ENCODE measurements at regions not wholly inside any gene's neighbourhood (a gene's known extent, or its start where the extent isn't known, plus 50 kb on each side); places are given as distances from the start of the nearest gene placed in this dataset.

DNA sequence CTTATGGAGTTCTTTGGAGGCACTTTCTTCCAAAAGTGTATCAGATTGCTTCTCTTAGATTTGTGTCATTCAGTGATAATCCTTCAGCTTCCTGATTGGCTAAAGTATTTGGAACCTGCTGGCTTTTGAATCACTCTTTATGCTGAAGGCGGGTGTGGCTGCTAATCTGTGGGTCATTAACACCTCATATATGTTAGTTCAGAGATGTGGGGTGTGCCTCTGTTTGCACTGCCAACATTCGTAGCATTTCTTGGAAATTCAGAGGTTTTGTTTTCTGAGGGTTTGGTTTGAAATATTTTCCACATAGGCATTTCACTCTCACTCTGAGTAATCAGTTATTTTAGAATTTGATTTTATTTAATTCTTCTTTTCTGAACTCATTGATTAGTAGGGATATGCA, 1604.4 kb upstream of the ACVR2A start:
- DNase-seq (ENCODE audit: low read depth, low spot score), result no peak

DNA sequence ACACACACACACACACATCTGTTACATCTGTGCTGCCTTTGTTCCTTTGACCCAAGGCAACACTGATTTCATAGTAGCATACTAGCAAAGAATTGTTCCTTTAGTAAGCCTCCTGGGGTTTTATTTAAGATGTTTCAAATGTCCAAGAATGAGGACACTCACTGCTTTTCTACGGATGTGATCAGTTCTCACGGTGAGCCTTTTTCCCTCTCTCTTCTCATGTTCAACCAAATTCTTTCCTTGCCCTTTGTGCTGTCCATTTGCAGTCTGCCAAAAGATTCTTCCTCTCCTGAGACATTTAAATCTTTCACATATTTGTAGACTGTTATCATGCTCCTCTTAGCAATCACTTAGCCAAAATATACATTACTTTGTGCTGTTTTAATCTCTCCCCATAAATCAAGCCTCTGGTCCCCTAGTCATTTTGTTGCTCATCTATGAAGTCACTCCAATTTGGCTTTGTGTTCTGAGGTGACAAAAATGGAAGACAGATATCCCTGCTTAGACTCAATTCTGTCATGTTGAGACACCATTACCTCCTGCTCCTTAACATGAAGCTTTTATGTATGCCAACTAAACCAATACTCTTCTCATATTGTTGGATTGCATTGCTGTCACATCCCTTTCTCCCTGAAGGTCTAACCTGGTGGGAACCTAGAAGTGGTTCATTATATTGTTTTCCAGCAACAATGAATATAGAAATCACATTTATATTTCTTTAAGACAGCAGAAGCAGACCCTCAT, 1605.3 kb upstream of the ACVR2A start:
- DNase-seq (ENCODE audit: low read depth, low spot score), result peak; percentile 43

DNA sequence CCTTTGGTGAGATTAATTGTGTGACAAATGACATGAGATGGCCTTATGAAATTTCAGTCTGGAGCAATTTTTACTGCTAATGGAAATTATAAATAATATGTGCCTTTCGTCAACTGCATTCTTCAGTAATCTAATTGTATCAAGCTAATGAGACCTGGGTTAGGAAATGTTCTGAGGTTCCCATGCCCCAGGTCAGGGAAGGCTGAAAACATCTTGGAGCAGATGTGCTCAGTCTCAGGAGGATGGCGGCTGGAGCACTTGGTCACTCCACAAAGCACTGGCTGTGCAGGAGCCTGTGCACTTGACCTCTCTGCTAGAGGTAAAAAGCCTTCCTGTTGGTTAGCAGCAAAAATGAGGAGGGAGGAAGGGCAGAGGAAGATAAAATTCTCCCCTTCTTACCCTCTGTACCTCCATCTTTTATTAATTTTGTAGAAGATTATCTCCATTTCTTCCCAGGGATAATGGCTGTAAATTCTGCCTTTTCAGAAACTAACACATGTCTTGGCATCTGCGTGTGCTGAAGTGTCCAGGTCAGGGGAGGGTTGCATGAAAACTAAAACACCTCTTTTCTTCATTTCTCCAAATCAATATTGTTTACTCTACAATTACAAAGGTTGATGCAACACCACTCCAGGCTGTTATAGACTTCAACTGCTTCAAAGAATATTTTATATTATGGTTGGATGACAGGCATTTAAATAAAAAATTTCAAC, 1606.4 kb upstream of the ACVR2A start:
- no peak for DNase-seq (ENCODE audit: low read depth, low spot score)

DNA sequence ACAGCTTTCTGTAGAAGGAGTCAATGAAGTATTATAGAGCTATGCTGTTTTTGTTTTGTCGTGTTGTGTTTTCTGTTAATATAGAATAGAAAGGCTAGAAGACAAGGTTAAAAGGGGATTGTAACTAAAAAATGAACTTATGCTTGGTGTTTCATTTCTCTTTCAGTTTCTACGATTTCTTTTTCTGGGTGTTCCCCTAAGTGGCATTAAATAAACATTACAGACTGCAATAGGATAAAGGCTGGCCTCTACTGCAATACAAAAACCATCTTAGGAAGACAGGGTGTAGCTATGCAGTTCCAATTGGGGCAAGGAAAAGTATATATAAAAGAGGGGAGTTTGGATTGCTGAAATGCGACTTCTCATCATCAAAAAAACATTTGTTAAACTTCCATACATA, 1609.7 kb upstream of the ACVR2A start:
- no peak for DNase-seq (ENCODE audit: low read depth, low spot score)

DNA sequence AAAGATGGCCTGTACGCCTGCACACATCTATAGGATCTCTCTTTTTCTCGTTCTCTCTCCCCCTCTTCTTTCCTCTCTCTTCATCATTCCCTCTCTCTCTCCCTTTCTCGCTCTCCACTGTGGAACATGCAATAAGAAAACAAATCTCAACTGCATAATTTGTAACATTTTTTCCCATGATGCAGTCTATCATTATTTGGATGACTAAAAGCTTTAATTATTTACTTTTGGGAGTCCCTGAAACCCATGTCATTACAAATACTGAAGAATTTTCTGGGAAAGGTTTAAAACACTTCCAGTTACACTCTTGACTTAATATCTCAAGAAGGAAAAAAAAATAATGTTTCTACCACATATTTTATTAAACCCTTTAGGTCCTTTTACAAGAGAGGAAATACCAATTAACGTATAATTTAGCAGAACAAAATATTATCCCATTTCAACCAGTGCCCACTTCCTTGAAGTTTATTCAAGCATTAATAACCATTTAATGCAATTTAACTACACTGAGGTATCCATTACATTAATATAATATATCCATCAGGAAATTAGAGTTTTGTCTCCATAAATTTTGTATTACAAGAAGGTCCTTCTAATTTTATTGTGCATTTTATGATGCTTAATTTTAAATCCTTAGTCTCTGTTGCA, 1615.2 kb upstream of the ACVR2A start:
- no peak for DNase-seq (ENCODE audit: low read depth, low spot score)

DNA sequence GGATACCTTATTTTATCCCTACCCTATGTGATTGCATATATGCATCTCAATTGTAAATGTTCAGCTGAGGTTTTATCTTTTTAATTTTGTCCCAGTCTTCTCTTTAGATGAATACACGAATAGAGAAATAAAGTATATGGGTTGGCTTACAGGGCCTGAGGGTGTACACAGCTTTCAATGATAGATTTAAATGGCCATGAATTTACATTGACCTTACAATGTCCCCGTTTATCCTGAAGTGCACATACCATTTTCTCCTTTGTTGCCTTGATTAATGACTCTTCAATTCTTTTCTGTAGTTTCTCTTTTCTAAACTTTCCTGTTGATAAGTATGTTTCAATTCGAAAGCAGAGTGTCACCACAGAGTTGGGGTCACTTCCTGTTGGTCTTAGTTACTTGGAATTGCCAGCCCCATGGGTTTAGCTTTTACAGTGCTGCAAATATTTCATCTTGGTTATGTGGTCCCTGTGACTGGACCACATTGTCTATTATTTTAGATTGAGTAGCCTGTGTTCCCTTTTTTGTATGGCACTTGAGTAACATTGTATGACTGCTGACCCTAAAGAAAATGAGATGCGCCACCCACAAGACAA, 1616.3 kb upstream of the ACVR2A start:
- DNase-seq (ENCODE audit: low read depth, low spot score), result no peak

DNA sequence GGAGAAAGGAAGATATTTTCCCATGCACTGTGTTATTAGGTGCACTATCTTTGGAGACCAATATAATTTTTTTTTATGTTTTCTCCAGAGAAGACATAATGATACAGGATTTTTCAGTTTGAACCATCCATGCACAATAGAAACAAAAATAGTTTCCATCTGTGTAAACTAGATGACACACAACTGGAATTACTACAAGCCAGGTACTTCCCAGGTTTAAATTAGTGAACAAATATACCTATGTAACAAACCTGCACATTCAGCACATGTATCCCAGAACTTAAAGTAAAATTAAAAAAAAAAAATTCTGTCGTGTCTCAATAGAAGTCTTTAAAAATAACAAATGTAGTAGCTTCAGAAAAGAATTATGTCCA, 1616.8 kb upstream of the ACVR2A start:
- DNase-seq (ENCODE audit: low read depth, low spot score), result no peak

DNA sequence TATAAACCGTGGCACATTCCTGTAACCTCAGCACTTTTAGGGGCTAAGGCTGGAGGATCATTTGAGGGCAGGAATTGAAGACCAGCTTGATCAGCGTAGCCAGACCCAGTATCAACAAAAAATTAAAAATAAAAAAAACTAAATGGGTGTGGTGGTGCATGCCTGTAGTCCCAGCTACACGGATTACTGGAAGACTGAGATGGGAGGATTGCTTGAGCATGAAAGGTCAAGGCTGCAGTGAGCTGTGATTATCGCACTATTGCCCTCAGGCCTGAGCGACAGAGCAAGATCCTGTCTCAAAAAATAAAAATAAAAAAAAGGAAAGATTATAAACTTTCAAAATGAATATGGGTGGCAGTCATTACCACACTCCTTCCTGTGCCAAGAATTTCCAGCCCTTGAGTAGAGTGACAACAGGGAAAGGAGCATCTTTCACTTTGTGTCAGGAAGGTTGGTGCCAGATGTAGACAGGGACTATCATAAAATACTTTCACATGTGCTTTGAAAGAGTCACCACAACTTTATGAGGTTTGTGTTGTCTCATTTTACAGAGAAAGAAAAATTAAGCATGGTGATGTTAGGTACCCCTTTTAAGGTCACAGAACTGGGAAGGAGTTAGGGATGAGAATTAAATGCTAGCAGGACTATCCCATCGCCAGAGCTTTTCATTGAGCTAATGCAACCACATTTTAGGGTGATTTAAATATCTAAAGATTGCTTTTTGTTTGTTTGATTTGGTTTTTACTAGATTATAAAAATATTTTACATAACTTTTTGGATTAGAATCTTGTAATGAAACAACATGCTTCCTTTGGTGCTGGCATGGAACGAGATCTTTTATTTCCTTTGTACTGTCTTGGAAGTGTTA, 1617.4 kb upstream of the ACVR2A start:
- DNase-seq (ENCODE audit: low read depth, low spot score), result no peak

DNA sequence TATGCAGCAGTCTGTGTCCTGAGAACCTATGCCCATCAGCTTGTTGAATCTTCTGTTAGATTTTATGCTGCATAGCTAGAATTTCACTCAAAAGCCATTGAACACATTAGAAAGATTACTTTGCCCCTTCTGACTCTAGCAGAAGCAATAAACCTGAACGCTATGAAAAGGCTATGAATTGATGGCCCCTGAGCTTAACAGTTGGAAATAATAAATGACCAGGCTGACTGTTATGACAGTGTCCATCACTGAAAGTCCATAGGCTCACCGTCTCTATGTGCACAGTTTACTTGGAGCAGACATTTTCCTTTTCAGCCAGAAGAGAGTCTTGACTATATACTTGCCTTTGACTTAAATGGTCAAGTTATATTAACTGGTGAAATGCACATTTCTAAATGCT, 1618.8 kb upstream of the ACVR2A start:
- no peak for DNase-seq (ENCODE audit: low read depth, low spot score)

DNA sequence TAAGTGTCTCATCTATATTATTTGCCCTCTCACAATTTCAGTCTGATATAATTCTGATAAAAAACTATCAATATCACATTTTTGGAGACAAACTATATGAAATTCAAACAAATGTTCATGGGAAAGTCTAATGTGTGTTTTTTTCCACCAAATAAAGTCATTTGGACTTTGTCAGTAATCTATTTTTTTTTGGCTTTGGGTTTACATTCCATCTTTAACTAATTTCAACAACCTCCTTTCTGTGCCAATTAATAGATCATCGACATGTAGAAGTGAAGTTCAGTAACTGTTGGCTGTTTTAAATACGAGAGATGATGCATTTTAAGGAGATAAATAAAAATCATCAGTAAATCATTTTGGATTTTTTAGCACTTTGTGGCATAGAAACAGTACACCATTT, 1623.0 kb upstream of the ACVR2A start:
- no peak for DNase-seq (ENCODE audit: low read depth, low spot score)

DNA sequence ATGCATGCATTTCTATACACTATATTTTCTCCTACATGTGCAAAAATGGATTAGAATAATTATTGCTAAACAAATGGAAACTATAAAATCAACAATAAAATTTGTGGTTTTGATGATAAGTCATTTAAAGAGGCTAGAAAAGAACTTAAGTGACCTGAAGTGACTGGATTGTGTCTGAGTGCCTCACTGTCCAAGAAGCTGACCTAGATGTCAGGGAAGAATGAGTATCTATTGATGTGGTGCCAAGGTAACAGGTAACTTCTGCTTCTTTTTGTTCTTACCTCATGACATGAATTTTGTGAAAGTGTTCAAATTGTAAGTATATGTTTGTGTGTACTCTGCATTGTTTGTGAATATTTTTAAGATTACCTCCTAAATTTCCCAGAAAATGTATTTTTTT, 1623.9 kb upstream of the ACVR2A start:
- DNase-seq (ENCODE audit: low read depth, low spot score), result no peak

DNA sequence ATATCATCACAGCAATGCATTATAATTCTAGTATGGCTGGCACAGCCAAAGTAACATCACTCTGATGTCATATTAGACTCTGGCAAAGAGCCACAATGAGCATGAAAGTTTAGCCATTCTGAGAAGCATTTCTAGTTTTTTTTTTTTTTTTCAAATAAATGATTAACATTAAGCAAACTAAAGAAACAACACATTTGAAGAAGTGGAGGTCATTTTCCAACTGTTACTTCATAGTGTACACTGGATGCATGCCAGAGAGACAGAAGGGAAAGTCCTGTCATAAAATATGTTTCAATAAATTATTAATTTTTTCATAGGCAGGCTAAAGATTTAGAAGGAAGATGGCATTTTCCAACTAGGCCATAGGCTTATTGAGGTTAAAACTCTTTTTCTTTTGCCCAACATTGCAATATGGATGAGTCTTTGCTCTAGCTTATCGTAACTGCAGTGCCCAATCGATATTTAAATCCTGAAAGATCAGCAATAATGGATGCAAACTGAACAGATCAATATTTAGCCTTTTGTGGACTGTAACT, 1630.4 kb upstream of the ACVR2A start:
- DNase-seq (ENCODE audit: low read depth, low spot score), result no peak

DNA sequence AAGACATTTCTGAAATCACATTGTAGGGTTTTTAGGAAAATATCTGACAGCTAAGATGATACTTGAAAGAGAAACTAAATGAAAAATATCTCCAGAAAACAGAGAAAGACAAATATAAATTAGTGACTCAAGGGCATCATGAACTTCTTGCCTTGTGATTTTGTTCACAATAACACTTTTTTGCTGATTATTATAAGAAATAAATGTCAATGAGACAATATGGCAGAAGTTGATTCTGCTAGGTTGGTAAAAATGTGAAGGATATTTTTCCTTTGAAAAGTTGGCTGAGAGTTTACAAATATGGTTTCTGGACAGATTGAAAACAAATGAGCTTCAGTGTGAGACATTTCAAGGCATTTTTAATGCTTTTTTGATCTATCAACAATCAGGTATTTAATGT, 1631.2 kb upstream of the ACVR2A start:
- DNase-seq (ENCODE audit: low read depth, low spot score), result no peak

DNA sequence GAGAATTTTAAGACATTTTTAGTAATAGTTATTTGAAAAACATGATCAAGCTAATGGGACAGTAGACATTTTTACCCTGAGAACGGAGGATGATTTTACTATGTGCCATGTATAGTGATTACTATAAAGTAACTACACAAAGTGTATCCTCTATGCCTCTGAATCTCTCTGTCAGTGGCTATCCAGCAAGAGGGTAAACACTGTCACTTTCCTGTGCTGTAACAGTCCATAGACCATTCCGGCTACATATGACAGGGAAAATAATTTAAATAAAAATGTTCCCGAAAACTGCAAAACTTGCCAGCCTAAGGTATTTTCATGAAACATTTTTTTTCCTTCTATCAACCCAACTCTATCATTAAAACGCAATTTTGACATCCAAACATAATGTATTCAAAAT, 1632.2 kb upstream of the ACVR2A start:
- DNase-seq (ENCODE audit: low read depth, low spot score), result no peak

DNA sequence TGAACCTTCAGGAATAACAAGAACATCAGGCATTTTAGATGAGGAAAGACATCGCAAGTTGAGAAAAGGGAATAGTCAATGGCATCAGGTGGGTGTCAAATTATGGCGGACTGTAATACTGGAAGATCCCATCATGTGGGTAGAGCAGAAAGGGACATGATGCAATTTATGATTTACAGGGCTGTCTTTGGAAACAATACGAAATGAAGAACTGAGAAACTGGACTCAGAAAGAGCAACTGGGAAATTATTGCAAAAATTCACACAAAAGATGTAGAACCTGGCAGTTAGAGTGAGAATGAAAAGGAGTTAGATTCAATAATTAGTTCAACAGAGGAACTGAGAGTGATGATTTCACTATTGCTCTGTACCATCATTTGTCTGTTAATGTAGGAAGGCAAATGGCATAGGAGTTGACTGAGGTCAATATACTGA, 1635.0 kb upstream of the ACVR2A start:
- DNase-seq (ENCODE audit: low read depth, low spot score), result no peak

DNA sequence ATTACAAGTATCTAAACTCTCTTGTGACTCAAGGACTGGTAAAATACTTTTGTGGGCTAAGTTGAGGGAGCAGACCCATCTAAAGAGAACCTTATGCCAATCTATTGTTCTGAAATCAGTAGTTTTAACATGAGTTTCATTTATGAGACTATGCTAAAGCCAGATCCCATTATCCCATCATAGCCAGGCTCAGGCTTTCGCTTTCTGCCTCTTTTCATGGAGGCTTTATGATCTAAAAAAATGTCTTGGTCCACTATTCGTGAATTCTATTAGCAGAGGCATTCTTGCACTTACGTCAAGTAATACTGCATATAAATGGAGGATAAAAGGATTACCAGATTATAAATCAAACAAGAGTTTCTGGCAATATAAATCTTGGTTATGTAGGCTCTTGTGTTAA, 1636.9 kb upstream of the ACVR2A start:
- no peak for DNase-seq (ENCODE audit: low read depth, low spot score)

DNA sequence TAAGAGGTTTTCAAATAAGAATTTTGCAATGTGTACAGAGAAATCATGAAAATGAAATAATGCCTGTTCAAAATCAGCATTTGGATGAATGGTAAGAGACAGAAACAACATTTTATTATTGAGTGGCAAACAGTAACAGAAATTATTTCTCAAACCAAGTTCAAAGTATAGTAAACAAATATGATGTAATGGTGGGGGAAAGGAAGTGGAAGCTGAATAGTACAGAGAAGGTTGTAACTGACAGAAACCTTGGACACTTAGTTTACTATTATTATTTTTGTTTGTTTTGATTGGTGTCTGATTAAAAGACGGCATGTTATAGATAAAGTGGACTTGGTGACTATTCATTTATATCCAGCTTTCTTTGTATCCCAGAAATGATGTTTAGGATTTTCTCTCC, 1637.4 kb upstream of the ACVR2A start:
- no peak for DNase-seq (ENCODE audit: low read depth, low spot score)

DNA sequence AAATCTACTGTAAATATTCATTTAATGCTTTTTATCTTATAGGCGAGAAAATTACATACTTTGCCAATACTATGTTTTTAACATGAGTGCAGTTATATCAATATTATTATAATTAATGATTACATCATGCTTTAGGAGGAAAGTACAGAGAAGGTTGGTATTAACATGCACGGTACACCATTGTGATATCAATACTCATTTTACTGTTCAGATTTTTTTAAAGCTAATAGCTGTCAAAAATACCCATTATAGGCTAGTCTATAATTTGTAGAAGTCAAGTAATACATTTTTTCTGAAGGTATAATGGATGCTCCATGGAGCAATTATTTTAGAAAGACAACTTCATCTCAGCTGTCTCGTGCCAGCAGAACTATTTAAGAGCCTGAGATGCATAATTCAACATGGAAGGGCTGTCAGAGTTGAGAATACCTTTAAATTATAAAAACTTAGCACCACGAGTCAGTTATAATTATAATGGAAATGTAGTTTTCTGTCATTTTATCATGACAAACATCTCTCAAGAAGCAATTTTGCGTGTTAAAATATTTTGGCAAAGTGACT, 1641.7 kb upstream of the ACVR2A start:
- no peak for DNase-seq (ENCODE audit: low read depth, low spot score)

DNA sequence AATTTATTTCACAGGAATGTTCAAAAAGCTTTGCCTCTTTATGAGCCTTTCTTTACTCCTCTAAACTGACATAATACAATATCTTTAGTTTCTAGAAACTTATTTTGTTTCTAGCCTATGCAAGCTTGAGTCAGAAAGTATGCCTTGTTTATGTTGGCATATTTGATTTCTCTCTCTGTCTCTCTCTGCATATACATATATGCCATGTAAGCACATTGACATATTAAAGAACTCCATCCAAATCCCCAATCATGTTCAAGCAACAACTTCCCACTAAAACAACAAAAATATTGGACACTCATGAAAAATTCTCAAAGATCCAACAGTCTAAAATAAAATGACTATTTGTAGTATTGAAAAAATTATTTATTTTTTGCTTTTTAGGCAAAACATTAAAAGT, 1651.2 kb upstream of the ACVR2A start:
- no peak for DNase-seq (ENCODE audit: low read depth, low spot score)

DNA sequence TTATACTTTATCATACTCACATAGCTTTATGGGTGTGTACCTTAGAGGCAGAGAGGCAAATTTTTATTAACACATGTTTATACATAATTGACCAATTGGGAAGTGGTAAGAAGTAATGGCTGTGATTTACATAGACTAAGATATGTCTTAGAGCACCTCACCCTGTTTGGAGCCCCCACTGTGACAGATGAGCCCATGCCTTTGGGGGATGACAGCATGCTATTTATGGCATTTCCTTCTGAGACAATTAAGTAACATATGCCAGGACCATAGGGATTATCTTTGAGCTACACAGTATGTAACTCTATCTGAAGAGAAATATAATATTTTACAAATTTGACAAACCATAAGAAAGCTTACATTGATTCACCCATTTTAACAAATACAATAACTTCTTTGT, 1655.3 kb upstream of the ACVR2A start:
- no peak for DNase-seq (ENCODE audit: low read depth, low spot score)

DNA sequence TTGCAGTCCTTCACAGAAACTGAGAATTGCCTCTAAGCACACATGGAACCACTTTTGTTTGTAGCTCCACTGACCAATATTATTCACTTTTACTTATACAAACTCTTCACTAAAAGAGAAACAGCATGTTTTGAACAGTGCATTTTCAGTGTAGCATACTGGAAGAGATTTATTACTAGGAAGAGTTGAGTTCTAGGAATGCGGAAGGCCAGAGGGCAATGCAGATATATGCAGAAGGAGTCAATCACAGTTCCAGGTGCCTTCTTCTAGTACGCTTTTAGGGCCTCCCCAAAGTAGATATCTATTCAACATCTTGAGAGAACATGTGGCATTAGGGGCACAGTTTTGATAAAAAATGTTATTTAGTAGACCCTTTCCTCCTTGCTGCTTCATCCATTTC, 1654.0 kb upstream of the ZEB2 start:
- DNase-seq (ENCODE audit: low read depth, low spot score), result no peak
